RWPE2 (cell line): ENCODE measurements at regions not wholly inside any gene's neighbourhood (a gene's known extent, or its start where the extent isn't known, plus 50 kb on each side); places are given as distances from the start of the nearest gene placed in this dataset.

ENCODE experiments used
- ATAC-seq: fragments of 200-7000 bp; cut with Tn5 transposase; 3 replicates; pipeline ENCODE4 v1.9.1; 2021; ENCODE audit warnings: low read depth
- DNase-seq: peaks from one replicate; pipeline ENCODE4 v3.0.0-alpha.2; 2020; ENCODE audit warnings: low spot score
- H3K27ac ChIP-seq: fragments of 450-650 bp; 2 replicates; pipeline ENCODE4 v1.5.1; 2017; ENCODE audit warnings: mild to moderate bottlenecking; ENCODE audit not compliant: poor library complexity, severe bottlenecking
- H3K27me3 ChIP-seq: fragments of 250-450 bp; sonication (Bioruptor Pico); 2 replicates; pipeline ENCODE4 v1.5.1; 2021; ENCODE audit warnings: mild to moderate bottlenecking, moderate library complexity; ENCODE audit not compliant: insufficient read depth, poor library complexity, severe bottlenecking
- H3K36me3 ChIP-seq: fragments of 250-450 bp; sonication (Bioruptor Pico); 2 replicates; pipeline ENCODE4 v1.5.1; 2020; ENCODE audit warnings: low read depth, mild to moderate bottlenecking, moderate library complexity
- H3K4me1 ChIP-seq: fragments of 250-450 bp; sonication (Bioruptor Pico); 2 replicates; pipeline ENCODE4 v1.5.1; 2021; ENCODE audit warnings: mild to moderate bottlenecking, moderate library complexity; ENCODE audit not compliant: insufficient read depth, poor library complexity, severe bottlenecking
- H3K4me3 ChIP-seq: fragments of 250-450 bp; sonication (Bioruptor Pico); 2 replicates; pipeline ENCODE4 v1.5.1; 2021; ENCODE audit warnings: mild to moderate bottlenecking, moderate library complexity; ENCODE audit not compliant: severe bottlenecking
- H3K9me3 ChIP-seq: fragments of 250-450 bp; sonication (Bioruptor Pico); 2 replicates; pipeline ENCODE4 v1.5.1; 2021; ENCODE audit warnings: mild to moderate bottlenecking, moderate library complexity; ENCODE audit not compliant: severe bottlenecking
- TF ChIP-seq, protein P1 (sequence below): fragments of 450-650 bp; IDR thresholded peaks from one replicate; pipeline ENCODE4 v1.5.1; 2017; ENCODE audit warnings: mild to moderate bottlenecking, moderate library complexity; ENCODE audit not compliant: poor library complexity, severe bottlenecking

DNA sequence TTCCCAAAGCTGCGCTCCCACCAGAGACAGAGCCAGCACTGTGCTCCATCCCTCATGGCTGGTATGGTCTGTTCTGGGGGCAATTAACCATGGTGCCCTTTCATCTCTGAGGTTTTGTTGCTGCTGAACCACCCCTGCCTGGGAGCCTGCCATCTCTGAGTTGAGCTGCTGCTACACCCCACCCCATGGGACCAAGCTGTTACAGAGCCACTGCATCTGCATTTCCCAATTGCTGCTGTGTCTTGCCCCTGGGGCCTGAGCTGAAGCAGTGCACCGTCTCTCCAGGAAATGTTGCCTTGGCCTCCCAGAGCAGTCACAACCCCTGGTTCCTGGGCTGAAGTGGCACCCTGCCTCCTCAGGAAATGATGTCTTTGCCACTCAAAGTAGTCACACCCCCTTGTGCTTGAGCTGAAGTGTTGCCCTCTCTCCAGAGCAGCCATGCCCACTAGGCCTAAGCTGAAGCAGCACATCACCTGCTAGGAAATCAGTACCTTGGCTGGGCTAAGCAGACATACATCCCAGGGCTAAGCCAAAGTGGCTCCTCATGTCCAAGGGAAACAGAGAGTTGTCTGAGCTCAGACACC, 140.3 kb downstream of the RERGL start:
- Histone ChIP-seq H3K27ac (no peak overlapping the region), H3K9me3 (no peaks in the 10 kb centered on the region), H3K4me3 (no peak overlapping the region), H3K27me3 (no peaks in the 10 kb centered on the region), H3K4me1 (no peaks in the 10 kb centered on the region), H3K36me3 (no peaks in the 10 kb centered on the region)
- TF ChIP-seq, protein P1, sequence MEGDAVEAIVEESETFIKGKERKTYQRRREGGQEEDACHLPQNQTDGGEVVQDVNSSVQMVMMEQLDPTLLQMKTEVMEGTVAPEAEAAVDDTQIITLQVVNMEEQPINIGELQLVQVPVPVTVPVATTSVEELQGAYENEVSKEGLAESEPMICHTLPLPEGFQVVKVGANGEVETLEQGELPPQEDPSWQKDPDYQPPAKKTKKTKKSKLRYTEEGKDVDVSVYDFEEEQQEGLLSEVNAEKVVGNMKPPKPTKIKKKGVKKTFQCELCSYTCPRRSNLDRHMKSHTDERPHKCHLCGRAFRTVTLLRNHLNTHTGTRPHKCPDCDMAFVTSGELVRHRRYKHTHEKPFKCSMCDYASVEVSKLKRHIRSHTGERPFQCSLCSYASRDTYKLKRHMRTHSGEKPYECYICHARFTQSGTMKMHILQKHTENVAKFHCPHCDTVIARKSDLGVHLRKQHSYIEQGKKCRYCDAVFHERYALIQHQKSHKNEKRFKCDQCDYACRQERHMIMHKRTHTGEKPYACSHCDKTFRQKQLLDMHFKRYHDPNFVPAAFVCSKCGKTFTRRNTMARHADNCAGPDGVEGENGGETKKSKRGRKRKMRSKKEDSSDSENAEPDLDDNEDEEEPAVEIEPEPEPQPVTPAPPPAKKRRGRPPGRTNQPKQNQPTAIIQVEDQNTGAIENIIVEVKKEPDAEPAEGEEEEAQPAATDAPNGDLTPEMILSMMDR, result no peak
- DNase-seq (no peak), ATAC-seq (no peak)

DNA sequence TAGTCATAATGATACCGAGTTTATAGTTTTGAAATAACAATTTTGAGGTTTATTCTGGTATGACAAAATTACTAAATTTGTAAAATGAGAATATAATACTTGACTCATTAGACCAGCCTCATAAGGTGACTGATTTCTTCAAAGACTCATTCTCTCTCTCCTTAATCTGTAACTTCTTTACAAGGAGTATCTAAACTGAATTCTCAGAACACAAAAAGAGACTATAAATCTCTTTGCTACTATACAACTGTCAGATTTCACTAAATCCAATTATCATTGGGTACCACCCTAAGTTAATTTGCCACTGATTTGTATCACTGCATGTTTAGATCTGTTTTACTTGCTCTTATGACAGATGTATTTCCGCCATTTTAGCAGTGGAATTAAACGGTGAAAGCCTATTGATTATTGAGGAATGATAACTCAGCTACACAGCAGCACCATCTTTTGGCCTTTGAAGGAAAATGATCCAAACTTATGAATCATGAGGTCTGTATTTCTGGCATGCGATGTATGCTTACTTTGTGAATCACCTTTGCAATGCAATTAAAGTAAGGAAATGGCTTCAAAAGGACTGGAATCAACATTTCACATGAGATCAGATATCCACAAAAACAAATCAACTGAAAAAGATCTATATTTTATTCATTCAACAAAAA, 161.2 kb downstream of the RERGL start:
- peaks cover 20% of the 10 kb centered on the region for H3K4me1 ChIP-seq
- no peaks in the 10 kb centered on the region for H3K9me3 ChIP-seq
- no peaks in the 10 kb centered on the region for H3K36me3 ChIP-seq
- ATAC-seq (peak; percentile 73), DNase-seq (no peak)
- no peaks in the 10 kb centered on the region for H3K27me3 ChIP-seq
- no peak overlapping the region for H3K4me3 ChIP-seq
- TF ChIP-seq, protein P1, result peak; percentile 65
- peak overlapping the region; percentile 58 for H3K27ac ChIP-seq

DNA sequence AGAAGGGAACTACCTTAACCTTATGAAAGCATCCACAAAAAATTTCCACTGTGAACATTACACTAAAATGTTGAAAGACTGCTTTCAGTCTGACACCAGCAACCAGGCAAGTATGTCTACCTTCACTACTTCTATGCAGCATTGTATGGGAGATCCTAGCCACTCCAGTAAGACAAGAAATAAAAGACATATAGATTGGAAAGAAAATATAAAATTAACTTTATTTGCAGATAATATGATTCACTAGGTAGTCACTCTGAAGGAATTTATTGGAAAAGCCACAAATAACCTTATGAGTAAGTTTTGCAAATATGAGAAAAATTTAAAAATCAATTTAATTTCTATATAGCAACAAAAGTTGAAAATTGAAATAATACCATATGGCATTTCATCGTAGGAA, 172.0 kb downstream of the RERGL start:
- TF ChIP-seq, protein P1, result no peak
- ATAC-seq, result 0 out of 3 replicates have a peak, but pooled peaks have one; percentile 17
- Histone ChIP-seq H3K4me1 (peaks cover 9% of the 10 kb centered on the region), H3K27ac (peak overlapping the region; percentile 21), H3K9me3 (no peaks in the 10 kb centered on the region), H3K4me3 (no peak overlapping the region), H3K27me3 (no peaks in the 10 kb centered on the region), H3K36me3 (no peaks in the 10 kb centered on the region)
- no peak for DNase-seq

DNA sequence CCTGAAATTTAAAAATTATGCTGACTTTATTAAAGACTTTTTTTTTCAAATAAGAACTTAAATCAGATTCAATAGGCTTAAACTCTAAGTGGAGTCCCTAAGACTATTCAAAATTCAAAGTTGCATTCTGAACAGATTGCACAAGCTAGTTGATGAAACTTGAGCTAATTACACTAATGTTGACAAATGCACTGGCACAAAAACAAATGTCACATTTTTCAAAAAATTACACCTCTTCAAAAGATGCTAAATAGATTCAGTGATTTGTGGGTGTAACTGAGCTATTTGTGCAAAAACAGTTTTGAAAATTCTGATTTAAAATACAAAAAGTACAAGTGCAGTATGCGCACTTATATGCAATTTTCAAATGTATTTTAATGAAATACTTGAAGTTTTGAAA, 205.4 kb downstream of the RERGL start:
- Histone ChIP-seq H3K36me3 (no peaks in the 10 kb centered on the region), H3K4me1 (no peaks in the 10 kb centered on the region), H3K27me3 (no peaks in the 10 kb centered on the region), H3K9me3 (no peaks in the 10 kb centered on the region), H3K4me3 (no peak overlapping the region), H3K27ac (no peak overlapping the region)
- no peak for ATAC-seq
- TF ChIP-seq, protein P1, result no peak
- DNase-seq, result no peak

DNA sequence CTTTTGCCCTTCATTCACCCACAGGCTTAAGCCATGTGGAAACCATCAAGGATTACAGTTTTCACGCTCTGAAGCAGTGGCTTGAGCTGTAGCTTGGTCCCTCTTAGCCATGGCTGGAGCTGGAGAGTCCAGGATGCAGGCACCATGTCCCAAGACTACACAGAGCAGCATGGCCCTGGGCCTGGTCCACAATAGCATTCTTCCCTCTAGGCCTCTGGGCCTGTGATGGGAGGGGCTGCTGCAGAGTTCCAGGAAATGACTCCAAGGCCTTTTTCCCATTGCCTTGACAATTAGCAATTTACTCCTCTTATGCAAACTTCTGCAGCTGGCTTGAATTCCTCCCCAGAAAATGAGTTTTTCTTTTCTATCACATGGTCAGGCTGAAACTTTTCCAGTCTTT, 211.3 kb downstream of the RERGL start:
- no peaks in the 10 kb centered on the region for H3K9me3 ChIP-seq
- no peaks in the 10 kb centered on the region for H3K27me3 ChIP-seq
- H3K4me1 ChIP-seq, result no peaks in the 10 kb centered on the region
- H3K27ac ChIP-seq, result no peak overlapping the region
- TF ChIP-seq, protein P1, result no peak
- ATAC-seq (no peak), DNase-seq (no peak)
- H3K4me3 ChIP-seq, result no peak overlapping the region
- H3K36me3 ChIP-seq, result no peaks in the 10 kb centered on the region
